ENCODE measurements at regions not wholly inside any gene's neighbourhood (a gene's known extent, or its start where the extent isn't known, plus 50 kb on each side); places are given as distances from the start of the nearest gene placed in this dataset.

DNA sequence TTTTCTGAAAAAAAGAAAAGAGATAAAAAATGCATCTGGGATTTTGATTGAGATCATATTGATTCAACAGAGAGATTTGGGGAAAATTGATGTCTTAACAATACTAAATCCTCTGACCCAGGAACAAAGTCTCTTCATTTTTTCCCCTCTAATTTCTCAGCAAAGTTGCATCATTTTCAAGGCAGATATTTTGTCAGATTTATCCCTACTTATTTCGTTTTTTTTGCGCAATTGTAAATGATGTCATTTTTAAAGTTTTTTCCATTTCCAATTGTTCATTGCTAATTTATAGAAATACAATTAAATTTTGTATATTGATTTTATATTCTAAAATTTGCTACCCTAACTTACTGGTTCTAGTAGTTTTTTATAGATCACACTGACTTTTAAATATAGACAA lies 97.7 kb upstream of the TMEM170B start:
- Mint-ChIP-seq H3K27me3 (no peaks in the 10 kb centered on the region), H3K9me3 (peaks cover 17% of the 10 kb centered on the region), H3K27ac (peak overlapping the region; percentile 47), H3K4me1 (peaks cover 47% of the 10 kb centered on the region), H3K36me3 (ENCODE audit: low read depth) (peaks cover 3% of the 10 kb centered on the region), H3K4me3 (no peak overlapping the region)
- no peak for DNase-seq
- ATAC-seq: no peak

DNA sequence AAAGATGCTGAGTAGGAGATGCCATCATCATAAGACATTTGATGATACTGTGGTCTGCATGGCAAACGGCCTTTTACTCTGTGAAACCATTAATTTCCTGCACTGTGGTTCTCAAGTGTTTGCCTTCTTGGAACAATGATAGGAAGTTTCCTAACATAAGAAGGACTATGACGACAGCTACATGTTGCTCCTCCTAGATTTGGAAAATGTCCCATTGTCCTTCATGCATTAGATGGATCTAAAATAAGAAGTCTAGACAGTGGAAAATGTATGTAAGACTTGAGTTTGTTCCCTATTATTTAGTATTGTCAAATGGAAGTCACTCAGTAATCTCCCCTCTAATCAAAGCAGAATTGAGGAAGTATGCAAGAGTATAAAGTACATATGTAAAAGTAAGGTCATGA lies 98.5 kb upstream of the TMEM170B start:
- Mint-ChIP-seq H3K27me3 (no peaks in the 10 kb centered on the region), H3K4me1 (peaks cover 40% of the 10 kb centered on the region), H3K9me3 (peaks cover 12% of the 10 kb centered on the region), H3K36me3 (ENCODE audit: low read depth) (no peaks in the 10 kb centered on the region), H3K4me3 (no peak overlapping the region), H3K27ac (peak overlapping the region; percentile 82)
- no peak for DNase-seq
- ATAC-seq: peak; percentile 85

DNA sequence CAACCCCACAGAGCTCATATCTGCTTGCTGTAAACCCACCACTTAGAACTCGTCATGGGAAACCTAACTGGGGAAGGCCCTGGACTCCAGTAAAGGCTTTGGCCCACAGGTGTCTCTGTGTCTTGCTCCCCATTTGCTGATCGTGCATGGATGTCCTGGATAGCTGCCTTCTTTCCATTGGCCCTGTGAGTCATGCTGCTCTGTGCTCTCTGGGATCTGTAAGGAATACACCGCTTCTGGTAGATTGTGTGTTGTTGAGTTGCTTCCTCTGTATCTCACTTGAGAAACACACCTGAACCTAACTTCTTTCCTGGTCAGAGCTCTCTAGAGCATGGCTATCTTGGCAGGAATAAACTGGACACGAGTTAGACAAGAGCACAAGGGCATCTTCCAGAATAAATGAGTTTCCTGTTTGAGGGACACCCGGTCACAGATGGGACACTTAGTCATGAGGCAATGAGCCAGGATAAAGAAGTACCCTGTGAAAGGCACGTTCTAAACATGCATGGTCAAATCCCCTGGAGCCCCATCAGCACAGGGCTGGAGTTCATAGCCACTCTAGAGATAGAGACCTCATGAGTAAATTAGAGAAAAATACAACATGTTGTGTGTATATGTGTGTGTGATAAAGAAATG lies 99.6 kb upstream of the TMEM170B start:
- H3K4me1 Mint-ChIP-seq: peaks cover 45% of the 10 kb centered on the region
- no peaks in the 10 kb centered on the region for H3K27me3 Mint-ChIP-seq
- no peaks in the 10 kb centered on the region for H3K36me3 Mint-ChIP-seq (ENCODE audit: low read depth)
- ATAC-seq (no peak), DNase-seq (no peak)
- H3K9me3 Mint-ChIP-seq: peaks cover 9% of the 10 kb centered on the region
- no peak overlapping the region for H3K4me3 Mint-ChIP-seq
- H3K27ac Mint-ChIP-seq: no peak overlapping the region

DNA sequence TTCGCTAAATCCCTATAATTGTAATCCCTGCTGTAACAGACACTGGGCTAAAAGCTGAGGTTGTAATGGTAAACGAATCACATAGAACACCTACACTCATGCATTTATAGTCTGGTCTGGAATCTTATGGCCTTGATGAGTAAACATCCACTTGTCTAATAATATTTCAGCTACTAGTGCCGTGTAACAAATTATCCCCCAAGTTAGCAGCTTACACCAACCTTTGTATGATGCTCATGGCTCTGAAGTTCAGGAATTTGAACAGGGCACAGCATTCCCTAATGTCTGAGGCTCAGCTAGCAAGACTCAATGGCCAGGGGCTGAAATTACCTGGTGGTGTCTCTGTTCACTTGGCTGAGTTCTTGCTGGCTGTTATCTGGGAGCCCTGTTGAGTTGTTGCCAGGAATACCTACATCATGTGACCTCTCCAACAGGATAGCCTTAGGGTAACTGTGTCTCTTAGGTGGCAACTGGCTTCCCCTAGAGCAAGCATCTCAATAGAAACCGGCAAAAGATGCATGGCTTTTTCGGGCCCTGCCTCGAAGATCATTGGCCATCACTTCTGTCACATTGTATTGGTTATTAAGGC lies 100.9 kb upstream of the TMEM170B start:
- DNase-seq: no peak
- H3K9me3 Mint-ChIP-seq: peaks cover 6% of the 10 kb centered on the region
- ATAC-seq: no peak
- peaks cover 42% of the 10 kb centered on the region for H3K4me1 Mint-ChIP-seq
- no peak overlapping the region for H3K27ac Mint-ChIP-seq
- H3K36me3 Mint-ChIP-seq (ENCODE audit: low read depth): no peaks in the 10 kb centered on the region
- no peak overlapping the region for H3K4me3 Mint-ChIP-seq
- H3K27me3 Mint-ChIP-seq: no peaks in the 10 kb centered on the region

DNA sequence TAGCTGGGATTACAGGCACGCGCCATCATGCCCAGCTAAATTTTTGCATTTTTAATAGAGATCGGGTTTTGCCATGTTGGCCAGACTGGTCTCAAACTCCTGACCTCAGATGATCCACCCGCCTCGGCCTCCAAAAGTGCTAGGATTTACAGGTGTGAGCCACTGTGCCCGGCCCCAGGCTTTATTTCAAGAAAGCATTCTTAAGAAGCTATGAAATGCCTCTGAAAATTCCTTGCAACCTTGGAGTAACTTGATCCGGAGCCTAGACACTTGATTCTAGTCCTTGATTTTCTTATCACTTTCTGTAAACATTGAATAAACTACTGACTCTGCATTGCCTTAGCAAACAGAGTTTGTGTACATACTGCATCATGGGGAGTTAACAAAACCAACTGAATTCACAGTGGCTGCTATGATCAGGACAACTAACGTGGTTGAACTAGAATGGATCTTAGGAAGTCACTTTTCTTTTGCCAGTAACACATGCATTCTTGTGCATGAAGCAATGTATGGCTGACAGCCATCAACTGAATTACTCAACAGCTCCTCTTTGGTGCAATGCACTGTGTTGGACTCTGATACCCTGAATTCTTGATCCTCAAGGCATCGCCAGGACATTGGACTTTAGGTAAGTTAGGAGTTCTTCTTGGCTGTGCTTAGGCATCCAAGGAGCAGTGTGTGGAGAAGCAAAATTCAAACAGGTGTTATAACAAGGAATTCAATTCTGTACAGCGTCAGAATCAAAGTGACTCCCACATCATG lies 102.8 kb upstream of the TMEM170B start:
- Mint-ChIP-seq H3K36me3 (ENCODE audit: low read depth) (no peaks in the 10 kb centered on the region), H3K9me3 (peaks cover 1% of the 10 kb centered on the region), H3K4me3 (no peak overlapping the region), H3K27ac (no peak overlapping the region), H3K27me3 (no peaks in the 10 kb centered on the region), H3K4me1 (peaks cover 46% of the 10 kb centered on the region)
- ATAC-seq (no peak), DNase-seq (no peak)

DNA sequence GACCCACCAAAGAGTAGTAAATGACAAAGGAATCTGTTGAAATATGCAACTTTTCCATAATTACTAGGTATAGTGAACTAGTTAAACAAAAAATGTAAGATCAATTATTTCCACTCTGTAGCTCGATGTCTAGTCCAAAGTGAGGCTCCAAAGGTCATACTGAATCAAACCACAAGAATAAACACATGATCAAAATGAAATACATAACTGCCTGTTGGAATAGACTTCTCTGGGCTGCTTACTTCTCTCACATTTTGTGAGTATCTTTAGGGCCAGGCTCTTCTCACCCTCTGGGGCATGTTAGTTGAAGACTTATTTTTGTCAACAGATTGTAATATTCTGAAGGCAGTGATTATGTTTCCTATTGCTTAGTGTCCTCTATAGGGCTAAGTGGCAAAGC lies 103.7 kb upstream of the TMEM170B start:
- ATAC-seq (peak; percentile 40), DNase-seq (no peak)
- H3K4me3 Mint-ChIP-seq: no peak overlapping the region
- H3K27me3 Mint-ChIP-seq: no peaks in the 10 kb centered on the region
- no peak overlapping the region for H3K27ac Mint-ChIP-seq
- peaks cover 46% of the 10 kb centered on the region for H3K4me1 Mint-ChIP-seq
- no peaks in the 10 kb centered on the region for H3K36me3 Mint-ChIP-seq (ENCODE audit: low read depth)
- H3K9me3 Mint-ChIP-seq: no peaks in the 10 kb centered on the region

DNA sequence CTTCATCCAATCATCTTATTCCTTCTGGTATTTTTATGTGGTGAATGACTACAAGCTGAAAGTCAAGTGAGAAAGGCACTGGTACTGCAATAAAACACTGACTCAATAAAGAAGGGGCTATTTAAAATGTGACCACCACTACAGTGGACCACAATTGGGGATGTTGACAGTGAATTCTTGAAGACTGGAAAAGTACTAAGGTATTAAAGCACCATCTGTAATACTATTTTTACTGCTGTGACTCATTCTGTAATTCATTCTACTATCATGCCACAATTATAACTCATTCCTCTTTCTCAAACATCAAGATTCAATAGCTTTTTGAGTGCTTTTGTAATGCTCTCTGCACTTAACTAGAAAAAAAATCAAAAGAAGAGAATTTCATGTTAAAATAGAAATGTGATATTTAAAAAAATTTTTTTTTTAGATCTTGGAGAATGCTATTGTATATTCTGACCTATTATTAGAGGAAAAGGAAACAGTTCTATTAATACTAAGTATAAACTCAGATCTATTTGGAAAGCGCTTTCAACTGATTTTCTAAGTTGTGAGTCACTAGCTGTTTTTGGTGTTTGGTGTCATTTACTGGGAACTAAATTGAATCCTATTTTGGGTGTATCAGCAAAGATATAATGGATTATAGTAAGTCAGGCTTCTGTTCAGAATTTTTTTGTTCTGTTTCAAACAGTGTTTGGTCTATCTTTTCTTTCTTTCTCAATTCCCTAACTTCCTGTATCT lies 104.7 kb upstream of the TMEM170B start:
- ATAC-seq (peak; percentile 27), DNase-seq (no peak)
- no peaks in the 10 kb centered on the region for H3K27me3 Mint-ChIP-seq
- peaks cover 47% of the 10 kb centered on the region for H3K4me1 Mint-ChIP-seq
- peak overlapping the region; percentile 44 for H3K27ac Mint-ChIP-seq
- H3K9me3 Mint-ChIP-seq: no peaks in the 10 kb centered on the region
- H3K4me3 Mint-ChIP-seq: no peak overlapping the region
- H3K36me3 Mint-ChIP-seq (ENCODE audit: low read depth): no peaks in the 10 kb centered on the region

DNA sequence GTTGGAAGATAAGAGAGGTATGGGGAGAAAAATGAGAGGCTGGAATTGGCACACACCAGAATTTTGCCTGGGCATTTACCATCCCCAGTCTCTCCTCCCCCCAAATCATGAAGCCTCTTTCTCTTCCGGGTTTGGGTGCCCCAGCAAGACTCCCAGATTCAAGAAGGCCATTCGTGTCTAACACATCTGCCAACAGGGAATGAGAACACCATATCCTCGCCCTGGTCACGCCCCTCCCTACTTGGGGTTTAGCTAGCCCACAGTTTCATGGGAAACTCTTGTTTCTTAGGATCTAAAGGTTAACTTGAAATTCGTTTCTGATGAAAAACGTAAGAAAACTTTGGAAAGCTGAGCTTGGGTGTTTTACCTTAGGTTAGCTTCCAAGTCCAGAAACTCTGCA lies 105.5 kb upstream of the TMEM170B start:
- Mint-ChIP-seq H3K27me3 (no peaks in the 10 kb centered on the region), H3K4me3 (no peak overlapping the region), H3K9me3 (no peaks in the 10 kb centered on the region), H3K4me1 (peaks cover 47% of the 10 kb centered on the region), H3K27ac (no peak overlapping the region), H3K36me3 (ENCODE audit: low read depth) (no peaks in the 10 kb centered on the region)
- DNase-seq (no peak), ATAC-seq (no peak)

DNA sequence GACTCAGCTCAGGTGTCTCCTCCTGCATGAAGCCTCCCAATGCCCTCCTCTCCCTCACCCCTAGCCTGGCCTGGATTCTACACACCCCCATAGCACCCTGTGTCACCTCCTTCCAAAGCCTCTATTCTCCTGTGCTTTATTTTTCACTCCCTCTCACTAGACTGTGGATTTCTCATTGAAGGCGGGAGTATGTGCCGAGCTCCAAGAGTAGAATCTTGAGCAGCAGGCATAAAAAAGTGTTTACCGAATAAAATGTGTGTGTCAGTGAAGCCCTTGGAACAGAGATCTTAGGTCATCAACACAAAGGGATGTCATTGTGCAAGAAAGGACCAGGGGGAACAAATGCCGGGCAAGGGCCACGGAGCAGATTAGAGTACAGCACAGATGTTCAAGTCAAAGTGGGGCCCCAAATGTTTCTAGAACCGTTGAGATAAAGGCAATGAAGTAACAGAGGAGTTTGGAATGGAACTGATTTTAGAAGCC lies 106.1 kb upstream of the TMEM170B start:
- Mint-ChIP-seq H3K36me3 (ENCODE audit: low read depth) (no peaks in the 10 kb centered on the region), H3K9me3 (no peaks in the 10 kb centered on the region), H3K27ac (no peak overlapping the region), H3K4me3 (no peak overlapping the region), H3K27me3 (no peaks in the 10 kb centered on the region), H3K4me1 (peaks cover 47% of the 10 kb centered on the region)
- no peak for ATAC-seq
- DNase-seq: no peak

DNA sequence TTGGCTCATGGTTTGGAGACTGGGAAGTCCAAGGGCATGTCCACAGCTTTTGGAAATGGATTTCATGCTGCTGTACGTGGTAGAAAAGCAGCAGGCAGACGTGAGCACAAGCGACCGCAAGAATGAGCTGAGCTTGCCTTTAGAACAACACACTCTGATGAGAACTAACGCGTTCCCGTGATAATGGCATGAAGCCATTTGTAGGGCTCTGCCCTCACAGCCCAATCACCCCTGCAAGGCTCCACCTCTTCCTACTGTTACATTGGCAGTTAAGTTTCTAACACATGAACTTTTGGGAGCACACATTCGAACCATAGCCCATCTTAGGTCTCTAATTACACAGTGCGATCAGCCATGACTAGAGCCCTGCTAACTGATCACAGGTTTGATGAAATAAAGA lies 107.5 kb upstream of the TMEM170B start:
- H3K4me3 Mint-ChIP-seq: no peak overlapping the region
- H3K27ac Mint-ChIP-seq: no peak overlapping the region
- H3K9me3 Mint-ChIP-seq: no peaks in the 10 kb centered on the region
- H3K27me3 Mint-ChIP-seq: no peaks in the 10 kb centered on the region
- ATAC-seq: no peak
- H3K4me1 Mint-ChIP-seq: peaks cover 47% of the 10 kb centered on the region
- no peak for DNase-seq
- no peaks in the 10 kb centered on the region for H3K36me3 Mint-ChIP-seq (ENCODE audit: low read depth)

DNA sequence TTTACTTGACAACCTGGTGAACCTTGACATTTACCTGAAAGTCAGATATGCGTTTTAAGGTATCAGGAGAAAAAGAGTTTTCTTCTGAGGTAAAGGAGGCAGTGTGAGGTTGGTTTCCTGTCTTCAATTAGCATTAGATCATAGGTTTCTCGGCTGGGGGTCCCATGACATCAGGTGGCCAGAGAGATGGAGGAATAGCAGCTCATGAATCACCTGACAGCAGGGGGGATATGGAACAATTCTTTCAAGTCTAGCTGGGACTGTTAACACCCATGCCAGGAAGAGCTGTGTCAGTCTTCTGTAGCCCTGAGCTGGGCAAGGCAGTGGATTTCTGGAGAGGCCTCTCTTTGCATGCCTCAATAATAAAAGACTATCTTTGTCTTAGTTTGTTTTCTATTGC lies 108.0 kb upstream of the TMEM170B start:
- H3K27me3 Mint-ChIP-seq: no peaks in the 10 kb centered on the region
- no peak overlapping the region for H3K4me3 Mint-ChIP-seq
- no peaks in the 10 kb centered on the region for H3K36me3 Mint-ChIP-seq (ENCODE audit: low read depth)
- ATAC-seq (peak; percentile 76), DNase-seq (peak; percentile 21)
- no peaks in the 10 kb centered on the region for H3K9me3 Mint-ChIP-seq
- peak overlapping the region; percentile 8 for H3K27ac Mint-ChIP-seq
- peaks cover 47% of the 10 kb centered on the region for H3K4me1 Mint-ChIP-seq

DNA sequence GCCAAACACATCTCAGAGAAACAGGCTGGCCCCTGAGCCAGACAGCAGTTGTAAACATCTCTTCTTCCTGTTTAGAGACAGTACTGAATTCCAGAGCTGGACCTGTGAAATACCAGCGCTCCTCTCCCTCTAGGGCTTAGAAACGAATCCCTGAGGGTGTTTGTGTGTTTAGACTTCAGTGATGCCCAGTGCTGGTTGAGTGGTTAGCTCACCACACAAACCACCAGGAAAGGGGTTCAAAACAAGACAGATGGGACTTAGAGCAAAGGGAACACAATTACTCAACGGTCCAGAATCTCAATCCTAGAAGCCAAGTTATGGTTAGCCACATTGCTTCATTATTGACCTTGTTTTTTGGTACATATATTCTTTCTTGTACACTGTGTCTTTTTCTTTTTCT lies 108.7 kb upstream of the TMEM170B start:
- peak; percentile 9 for ATAC-seq
- Mint-ChIP-seq H3K27me3 (no peaks in the 10 kb centered on the region), H3K4me1 (peaks cover 51% of the 10 kb centered on the region), H3K36me3 (ENCODE audit: low read depth) (no peaks in the 10 kb centered on the region), H3K9me3 (no peaks in the 10 kb centered on the region), H3K4me3 (no peak overlapping the region), H3K27ac (peak overlapping the region; percentile 18)
- no peak for DNase-seq

DNA sequence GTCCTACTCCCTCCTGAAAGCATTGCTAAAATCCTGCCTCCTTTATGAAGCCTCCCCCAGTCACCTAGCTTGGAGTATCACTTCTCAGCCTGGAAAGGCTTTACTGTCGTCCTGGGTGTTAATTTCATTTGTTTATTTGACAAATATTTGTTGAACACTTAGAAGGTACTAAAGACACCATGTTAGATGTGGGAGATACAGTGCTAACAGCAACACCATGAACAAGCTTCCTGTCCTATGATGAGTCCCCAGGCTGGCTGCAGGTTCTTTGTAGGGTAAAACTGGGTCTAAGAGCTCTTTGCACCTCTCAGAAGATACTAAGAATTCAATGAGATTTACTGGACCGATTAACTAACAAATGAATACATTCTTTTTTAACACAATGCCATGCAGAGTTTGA lies 109.2 kb upstream of the TMEM170B start:
- H3K27ac Mint-ChIP-seq: peak overlapping the region; percentile 18
- no peaks in the 10 kb centered on the region for H3K9me3 Mint-ChIP-seq
- ATAC-seq: no peak
- H3K27me3 Mint-ChIP-seq: no peaks in the 10 kb centered on the region
- no peaks in the 10 kb centered on the region for H3K36me3 Mint-ChIP-seq (ENCODE audit: low read depth)
- no peak for DNase-seq
- peaks cover 52% of the 10 kb centered on the region for H3K4me1 Mint-ChIP-seq
- no peak overlapping the region for H3K4me3 Mint-ChIP-seq

DNA sequence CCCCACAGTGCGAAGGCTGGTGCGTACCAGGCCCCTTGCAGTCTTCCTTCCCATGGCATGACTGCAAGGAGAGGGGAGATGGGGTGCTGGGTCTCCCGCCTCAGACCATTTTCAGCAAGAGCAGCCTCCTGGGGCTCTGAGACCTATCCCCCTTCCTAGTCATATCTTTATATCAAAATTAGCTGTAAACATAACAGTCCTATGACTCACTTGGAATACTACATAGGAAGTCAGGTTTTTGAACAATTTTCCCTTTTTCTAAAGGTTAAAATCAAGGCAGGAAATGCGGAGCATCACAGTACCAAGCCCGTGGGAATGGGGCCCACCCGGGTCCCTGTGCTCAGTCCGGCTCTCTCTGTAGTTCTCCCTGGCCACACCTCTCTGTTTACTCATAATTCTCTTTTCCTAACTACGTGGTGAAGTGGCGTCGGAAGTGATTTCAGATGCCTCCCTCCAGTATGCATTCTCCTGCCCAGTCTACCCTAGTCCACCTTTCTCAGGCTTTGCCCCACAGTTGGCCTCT lies 109.8 kb upstream of the TMEM170B start:
- H3K4me1 Mint-ChIP-seq: peaks cover 52% of the 10 kb centered on the region
- H3K27me3 Mint-ChIP-seq: no peaks in the 10 kb centered on the region
- DNase-seq: no peak
- ATAC-seq: no peak
- no peaks in the 10 kb centered on the region for H3K36me3 Mint-ChIP-seq (ENCODE audit: low read depth)
- no peaks in the 10 kb centered on the region for H3K9me3 Mint-ChIP-seq
- no peak overlapping the region for H3K27ac Mint-ChIP-seq
- no peak overlapping the region for H3K4me3 Mint-ChIP-seq

Data from activated naive CD8-positive, alpha-beta T cell treated with anti-CD3 and anti-CD28 coated beads, Interleukin-2, amount 50 U/mL, for 24 hours (primary cell).